ENCODE measurements at regions not wholly inside any gene's neighbourhood (a gene's known extent, or its start where the extent isn't known, plus 50 kb on each side); places are given as distances from the start of the nearest gene placed in this dataset.

DNA sequence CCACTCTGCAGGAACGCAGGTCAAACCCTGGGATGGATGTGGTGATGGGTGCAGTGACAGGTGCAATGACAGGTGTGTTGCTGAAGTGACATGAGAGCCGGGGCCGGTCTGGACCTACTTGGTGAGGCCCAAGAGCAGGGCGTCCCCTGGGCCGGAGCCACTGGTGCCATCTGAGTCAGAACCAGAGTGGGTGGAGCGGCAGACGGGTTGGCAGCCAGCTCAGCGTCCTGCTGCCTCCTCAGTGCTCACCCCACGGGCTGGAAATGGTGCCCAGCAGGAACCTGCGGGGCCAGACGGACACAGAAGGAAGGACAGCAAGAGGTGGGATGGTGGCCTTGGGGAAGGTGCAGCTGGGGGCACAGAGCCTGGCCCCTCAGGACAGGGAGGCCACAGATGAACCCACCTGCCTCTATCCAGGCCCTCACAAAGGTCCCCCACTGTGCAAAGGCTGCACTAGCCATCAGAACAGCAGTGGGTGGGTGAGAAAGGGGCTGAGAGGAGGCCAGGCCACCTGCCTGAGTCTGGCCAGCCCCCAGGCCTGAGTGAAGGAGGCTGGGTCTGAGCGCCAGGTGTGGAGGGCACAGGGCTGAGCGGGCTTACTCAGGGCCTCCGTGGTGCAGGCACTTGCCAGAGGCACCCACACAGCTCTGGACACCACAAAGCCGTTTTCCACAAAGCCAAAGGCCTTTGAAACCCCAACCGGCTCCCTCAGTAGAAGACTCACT is 129.0 kb upstream of the PPP2R2D start:
- TF ChIP-seq, protein P1, sequence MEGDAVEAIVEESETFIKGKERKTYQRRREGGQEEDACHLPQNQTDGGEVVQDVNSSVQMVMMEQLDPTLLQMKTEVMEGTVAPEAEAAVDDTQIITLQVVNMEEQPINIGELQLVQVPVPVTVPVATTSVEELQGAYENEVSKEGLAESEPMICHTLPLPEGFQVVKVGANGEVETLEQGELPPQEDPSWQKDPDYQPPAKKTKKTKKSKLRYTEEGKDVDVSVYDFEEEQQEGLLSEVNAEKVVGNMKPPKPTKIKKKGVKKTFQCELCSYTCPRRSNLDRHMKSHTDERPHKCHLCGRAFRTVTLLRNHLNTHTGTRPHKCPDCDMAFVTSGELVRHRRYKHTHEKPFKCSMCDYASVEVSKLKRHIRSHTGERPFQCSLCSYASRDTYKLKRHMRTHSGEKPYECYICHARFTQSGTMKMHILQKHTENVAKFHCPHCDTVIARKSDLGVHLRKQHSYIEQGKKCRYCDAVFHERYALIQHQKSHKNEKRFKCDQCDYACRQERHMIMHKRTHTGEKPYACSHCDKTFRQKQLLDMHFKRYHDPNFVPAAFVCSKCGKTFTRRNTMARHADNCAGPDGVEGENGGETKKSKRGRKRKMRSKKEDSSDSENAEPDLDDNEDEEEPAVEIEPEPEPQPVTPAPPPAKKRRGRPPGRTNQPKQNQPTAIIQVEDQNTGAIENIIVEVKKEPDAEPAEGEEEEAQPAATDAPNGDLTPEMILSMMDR (IDR thresholded peaks at IDR 0.05): no peak
- ATAC-seq (ENCODE audit: poor library complexity) (no peak), DNase-seq (no peak)
- Mint-ChIP-seq H3K4me1 (ENCODE audit: low read depth) (no peaks in the 10 kb centered on the region), H3K9me3 (peaks cover 3% of the 10 kb centered on the region), H3K27ac (no peak overlapping the region), H3K36me3 (ENCODE audit: low read depth) (no peaks in the 10 kb centered on the region), H3K27me3 (peaks cover 4% of the 10 kb centered on the region), H3K4me3 (no peak overlapping the region)
- CTCF ChIA-PET: no interaction called here
- POLR2A ChIA-PET: no interaction called here
- intact Hi-C loops (cut with DNase I, micrococcal nuclease): no loop called here
- H3K4me1 ChIP-seq (ENCODE audit: insufficient read depth, low read length): no peaks in the 10 kb centered on the region
- H3K27me3 ChIP-seq (ENCODE audit: control insufficient read depth in 1 of 2, insufficient read depth in 2 of 2, low read length in 2 of 2): no peaks in the 10 kb centered on the region
- H3K27ac ChIP-seq (ENCODE audit: low read depth in 1 of 2, low read length in 2 of 2): no peak overlapping the region
- peaks cover 11 to 54% of the 10 kb centered on the region in 2 experiments for H3K9me3 ChIP-seq (ENCODE audit: control insufficient read depth in 1 of 2, insufficient read depth in 1 of 2, low read length in 2 of 2)
- no peak overlapping the region for H3K4me3 ChIP-seq (ENCODE audit: low read length)
- H3K36me3 ChIP-seq (ENCODE audit: insufficient read depth, low read length): no peaks in the 10 kb centered on the region

DNA sequence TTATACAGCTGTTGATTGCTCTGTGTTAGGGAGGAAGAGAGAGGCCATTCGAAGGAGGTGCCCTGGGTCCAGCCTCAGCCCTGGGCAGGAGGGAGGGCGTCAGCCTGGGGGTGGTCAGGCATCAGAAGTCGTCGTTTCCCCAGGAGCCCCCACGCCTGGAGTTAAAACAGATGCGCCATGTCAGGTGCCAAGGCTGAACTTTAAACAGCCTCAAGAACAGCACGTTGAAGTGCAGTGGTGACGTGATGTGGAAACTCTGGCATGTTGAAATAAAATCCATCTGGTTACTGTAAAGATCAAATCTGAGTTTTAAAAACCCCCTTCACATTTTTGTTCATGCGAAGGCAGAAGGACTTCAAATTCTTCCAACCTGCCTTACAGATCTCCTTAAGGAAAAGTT is 128.4 kb upstream of the PPP2R2D start:
- no peak overlapping the region for H3K4me3 Mint-ChIP-seq
- peaks cover 4% of the 10 kb centered on the region for H3K27me3 Mint-ChIP-seq
- H3K4me1 ChIP-seq (ENCODE audit: insufficient read depth, low read length): no peaks in the 10 kb centered on the region
- no peaks in the 10 kb centered on the region for H3K27me3 ChIP-seq (ENCODE audit: control insufficient read depth in 1 of 2, insufficient read depth in 2 of 2, low read length in 2 of 2)
- no peaks in the 10 kb centered on the region for H3K4me1 Mint-ChIP-seq (ENCODE audit: low read depth)
- no peak overlapping the region for H3K27ac ChIP-seq (ENCODE audit: low read depth in 1 of 2, low read length in 2 of 2)
- TF ChIP-seq, protein P1 (IDR thresholded peaks at IDR 0.05): no peak
- ATAC-seq (ENCODE audit: poor library complexity): no peak
- no peaks in the 10 kb centered on the region for H3K36me3 Mint-ChIP-seq (ENCODE audit: low read depth)
- H3K9me3 Mint-ChIP-seq: peaks cover 5% of the 10 kb centered on the region
- intact Hi-C loops (cut with DNase I, micrococcal nuclease): no loop called here
- no peak overlapping the region for H3K27ac Mint-ChIP-seq
- no peaks in the 10 kb centered on the region for H3K36me3 ChIP-seq (ENCODE audit: insufficient read depth, low read length)
- DNase-seq: no peak
- CTCF ChIA-PET: no interaction called here
- H3K4me3 ChIP-seq (ENCODE audit: low read length): no peak overlapping the region
- H3K9me3 ChIP-seq (ENCODE audit: control insufficient read depth in 1 of 2, insufficient read depth in 1 of 2, low read length in 2 of 2): peaks cover 18 to 60% of the 10 kb centered on the region in 2 experiments
- POLR2A ChIA-PET: no interaction called here

DNA sequence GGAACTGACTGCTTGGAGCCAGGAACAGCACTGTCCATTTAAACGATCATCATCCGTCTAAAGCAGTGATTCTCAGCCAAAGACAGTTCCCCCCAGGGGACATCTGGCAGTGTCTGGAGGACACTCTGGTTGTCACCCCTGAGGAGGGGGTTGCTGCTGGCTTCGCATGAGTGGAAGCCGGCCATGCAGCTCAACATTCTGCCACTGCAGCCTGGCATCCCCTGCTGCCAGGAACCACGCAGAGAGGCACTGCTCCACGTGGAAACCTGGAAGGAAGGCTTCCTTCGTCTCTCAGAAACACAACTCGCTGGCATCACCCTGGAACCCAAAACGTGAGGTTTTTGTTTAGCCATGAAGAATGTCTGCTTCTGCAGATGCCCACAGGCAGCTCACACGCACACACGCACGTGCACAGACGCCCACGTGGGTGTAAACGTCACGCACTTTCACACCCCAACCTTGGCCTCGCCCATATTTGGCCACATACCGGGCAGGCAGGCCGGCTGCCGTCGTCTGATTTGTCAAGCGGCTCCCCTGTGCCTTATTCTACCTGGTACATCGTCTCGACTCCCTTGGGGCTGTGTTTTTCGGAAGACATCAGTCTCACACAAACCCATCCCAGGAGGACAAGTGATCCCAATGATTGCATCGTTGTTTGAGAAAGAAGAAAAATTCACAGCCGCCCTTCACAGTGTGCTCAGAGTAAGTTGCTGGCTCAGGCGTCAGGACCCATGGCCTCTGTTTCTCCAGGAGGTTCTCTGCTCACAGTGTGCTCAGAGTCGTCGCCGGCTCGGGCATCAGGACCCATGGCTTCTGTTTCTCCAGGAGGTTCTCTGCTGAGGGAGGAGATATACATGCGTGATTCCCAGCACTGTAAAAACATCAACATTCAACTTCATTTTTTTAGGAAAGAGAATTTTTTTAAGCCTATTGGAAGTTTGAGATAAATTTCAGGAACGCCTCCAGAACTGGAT is 127.2 kb upstream of the PPP2R2D start:
- POLR2A ChIA-PET: no interaction called here
- Histone ChIP-seq H3K27ac (ENCODE audit: low read depth in 1 of 2, low read length in 2 of 2) (no peak overlapping the region), H3K27me3 (ENCODE audit: control insufficient read depth in 1 of 2, insufficient read depth in 2 of 2, low read length in 2 of 2) (no peaks in the 10 kb centered on the region), H3K4me3 (ENCODE audit: low read length) (no peak overlapping the region), H3K9me3 (ENCODE audit: control insufficient read depth in 1 of 2, insufficient read depth in 1 of 2, low read length in 2 of 2) (peaks cover 26 to 64% of the 10 kb centered on the region in 2 experiments), H3K36me3 (ENCODE audit: insufficient read depth, low read length) (no peaks in the 10 kb centered on the region), H3K4me1 (ENCODE audit: insufficient read depth, low read length) (no peaks in the 10 kb centered on the region)
- intact Hi-C loops (cut with DNase I, micrococcal nuclease): no loop called here
- Mint-ChIP-seq H3K9me3 (peaks cover 11% of the 10 kb centered on the region), H3K27me3 (peaks cover 4% of the 10 kb centered on the region), H3K4me3 (no peak overlapping the region), H3K36me3 (ENCODE audit: low read depth) (no peaks in the 10 kb centered on the region), H3K4me1 (ENCODE audit: low read depth) (no peaks in the 10 kb centered on the region), H3K27ac (no peak overlapping the region)
- no peak for DNase-seq
- CTCF ChIA-PET: no interaction called here
- TF ChIP-seq, protein P1 (IDR thresholded peaks at IDR 0.05): no peak
- no peak for ATAC-seq (ENCODE audit: poor library complexity)
